ENCODE measurements at regions not wholly inside any gene's neighbourhood (a gene's known extent, or its start where the extent isn't known, plus 50 kb on each side); places are given as distances from the start of the nearest gene placed in this dataset.
"Not testable (repeated sequence)": the region's sequence is repeated elsewhere in the genome, so short reads cannot be mapped to it uniquely, and the experiment has no call there.

- Histone ChIP-seq H3K4me1 (ENCODE audit: control insufficient read depth, insufficient read depth, low read length, unreplicated experiment) (no peaks in the 10 kb centered on the region), H3K79me2 (ENCODE audit: control insufficient read depth, insufficient read depth, low read length, unreplicated experiment) (no peaks in the 10 kb centered on the region), H3K27me3 (ENCODE audit: insufficient read depth, low read length) (peaks cover 4% of the 10 kb centered on the region), H3K27ac (ENCODE audit: low read depth, low read length) (no peak overlapping the region), H3K36me3 (ENCODE audit: insufficient read depth, low read length) (no peaks in the 10 kb centered on the region), H2AFZ (ENCODE audit: low read length, unreplicated experiment) (no peak overlapping the region), H3K4me3 (ENCODE audit: low read depth, low read length) (no peak overlapping the region)
These were observed 276.0 kb upstream of the IRX4 start for GRCh38 chr5:2158767-2159166.

GRCh38 chr5:2158109-2158508, 275.4 kb upstream of the IRX4 start:
- no peak overlapping the region for H3K4me3 ChIP-seq (ENCODE audit: low read depth, low read length)
- H2AFZ ChIP-seq (ENCODE audit: low read length, unreplicated experiment) = no peak overlapping the region
- H3K27me3 ChIP-seq (ENCODE audit: insufficient read depth, low read length) = peaks cover 4% of the 10 kb centered on the region
- H3K79me2 ChIP-seq (ENCODE audit: control insufficient read depth, insufficient read depth, low read length, unreplicated experiment) = no peaks in the 10 kb centered on the region
- no peaks in the 10 kb centered on the region for H3K36me3 ChIP-seq (ENCODE audit: insufficient read depth, low read length)
- no peak overlapping the region for H3K27ac ChIP-seq (ENCODE audit: low read depth, low read length)
- H3K4me1 ChIP-seq (ENCODE audit: control insufficient read depth, insufficient read depth, low read length, unreplicated experiment) = no peaks in the 10 kb centered on the region

GRCh38 chr5:2157372-2157771, 274.6 kb upstream of the IRX4 start:
- H3K27me3 ChIP-seq (ENCODE audit: insufficient read depth, low read length) = peaks cover 4% of the 10 kb centered on the region
- H3K4me1 ChIP-seq (ENCODE audit: control insufficient read depth, insufficient read depth, low read length, unreplicated experiment) = no peaks in the 10 kb centered on the region
- H3K27ac ChIP-seq (ENCODE audit: low read depth, low read length) = no peak overlapping the region
- no peak overlapping the region for H2AFZ ChIP-seq (ENCODE audit: low read length, unreplicated experiment)
- H3K79me2 ChIP-seq (ENCODE audit: control insufficient read depth, insufficient read depth, low read length, unreplicated experiment) = no peaks in the 10 kb centered on the region
- no peak overlapping the region for H3K4me3 ChIP-seq (ENCODE audit: low read depth, low read length)
- no peaks in the 10 kb centered on the region for H3K36me3 ChIP-seq (ENCODE audit: insufficient read depth, low read length)

- Histone ChIP-seq H3K79me2 (ENCODE audit: control insufficient read depth, insufficient read depth, low read length, unreplicated experiment) (no peaks in the 10 kb centered on the region), H3K27ac (ENCODE audit: low read depth, low read length) (no peak overlapping the region), H3K4me1 (ENCODE audit: control insufficient read depth, insufficient read depth, low read length, unreplicated experiment) (no peaks in the 10 kb centered on the region), H2AFZ (ENCODE audit: low read length, unreplicated experiment) (no peak overlapping the region), H3K4me3 (ENCODE audit: low read depth, low read length) (no peak overlapping the region), H3K27me3 (ENCODE audit: insufficient read depth, low read length) (peaks cover 4% of the 10 kb centered on the region; the same call in 1 of the 2 replicates), H3K36me3 (ENCODE audit: insufficient read depth, low read length) (no peaks in the 10 kb centered on the region)
These were observed 273.8 kb upstream of the IRX4 start for GRCh38 chr5:2156358-2157059.

GRCh38 chr5:2155556-2155955, 272.8 kb upstream of the IRX4 start:
- no peaks in the 10 kb centered on the region for H3K36me3 ChIP-seq (ENCODE audit: insufficient read depth, low read length)
- H3K4me1 ChIP-seq (ENCODE audit: control insufficient read depth, insufficient read depth, low read length, unreplicated experiment) = no peaks in the 10 kb centered on the region
- H3K27ac ChIP-seq (ENCODE audit: low read depth, low read length) = no peak overlapping the region
- no peak overlapping the region for H2AFZ ChIP-seq (ENCODE audit: low read length, unreplicated experiment)
- H3K79me2 ChIP-seq (ENCODE audit: control insufficient read depth, insufficient read depth, low read length, unreplicated experiment) = no peaks in the 10 kb centered on the region
- H3K4me3 ChIP-seq (ENCODE audit: low read depth, low read length) = no peak overlapping the region
- peaks cover 4% of the 10 kb centered on the region; the same call in 1 of the 2 replicates for H3K27me3 ChIP-seq (ENCODE audit: insufficient read depth, low read length)

GRCh38 chr5:2153802-2154201, 271.1 kb upstream of the IRX4 start:
- H3K79me2 ChIP-seq (ENCODE audit: control insufficient read depth, insufficient read depth, low read length, unreplicated experiment) = no peaks in the 10 kb centered on the region
- H3K27me3 ChIP-seq (ENCODE audit: insufficient read depth, low read length) = no peaks in the 10 kb centered on the region; the same call in 1 of the 2 replicates
- peaks cover 13% of the 10 kb centered on the region for H3K4me1 ChIP-seq (ENCODE audit: control insufficient read depth, insufficient read depth, low read length, unreplicated experiment)
- no peak overlapping the region for H3K4me3 ChIP-seq (ENCODE audit: low read depth, low read length)
- no peak overlapping the region for H3K27ac ChIP-seq (ENCODE audit: low read depth, low read length)
- no peaks in the 10 kb centered on the region for H3K36me3 ChIP-seq (ENCODE audit: insufficient read depth, low read length)
- H2AFZ ChIP-seq (ENCODE audit: low read length, unreplicated experiment) = no peak overlapping the region

GRCh38 chr5:2153350-2153749, 270.6 kb upstream of the IRX4 start:
- H3K27me3 ChIP-seq (ENCODE audit: insufficient read depth, low read length) = no peaks in the 10 kb centered on the region
- peaks cover 17% of the 10 kb centered on the region for H3K4me1 ChIP-seq (ENCODE audit: control insufficient read depth, insufficient read depth, low read length, unreplicated experiment)
- H2AFZ ChIP-seq (ENCODE audit: low read length, unreplicated experiment) = no peak overlapping the region
- no peaks in the 10 kb centered on the region for H3K36me3 ChIP-seq (ENCODE audit: insufficient read depth, low read length)
- no peak overlapping the region for H3K27ac ChIP-seq (ENCODE audit: low read depth, low read length)
- H3K79me2 ChIP-seq (ENCODE audit: control insufficient read depth, insufficient read depth, low read length, unreplicated experiment) = no peaks in the 10 kb centered on the region
- H3K4me3 ChIP-seq (ENCODE audit: low read depth, low read length) = no peak overlapping the region

- not testable (repeated sequence) for H3K36me3 ChIP-seq (ENCODE audit: insufficient read depth, low read length); H3K27ac ChIP-seq (ENCODE audit: low read depth, low read length); H3K79me2 ChIP-seq (ENCODE audit: control insufficient read depth, insufficient read depth, low read length, unreplicated experiment); H3K27me3 ChIP-seq (ENCODE audit: insufficient read depth, low read length); H3K4me3 ChIP-seq (ENCODE audit: low read depth, low read length); H2AFZ ChIP-seq (ENCODE audit: low read length, unreplicated experiment)
- peaks cover 17% of the 10 kb centered on the region for H3K4me1 ChIP-seq (ENCODE audit: control insufficient read depth, insufficient read depth, low read length, unreplicated experiment)
These were observed 268.7 kb upstream of the IRX4 start for GRCh38 chr5:2151301-2151888.

GRCh38 chr5:2149195-2149539, 266.4 kb upstream of the IRX4 start:
- Histone ChIP-seq H2AFZ (ENCODE audit: low read length, unreplicated experiment) (peak overlapping the region; percentile 11), H3K79me2 (ENCODE audit: control insufficient read depth, insufficient read depth, low read length, unreplicated experiment) (no peaks in the 10 kb centered on the region), H3K27ac (ENCODE audit: low read depth, low read length) (peak overlapping the region; percentile 52), H3K36me3 (ENCODE audit: insufficient read depth, low read length) (no peaks in the 10 kb centered on the region), H3K4me3 (ENCODE audit: low read depth, low read length) (0 out of 2 replicates have a peak overlapping the region, but pooled peaks have one; percentile 28), H3K4me1 (ENCODE audit: control insufficient read depth, insufficient read depth, low read length, unreplicated experiment) (peaks cover 17% of the 10 kb centered on the region), H3K27me3 (ENCODE audit: insufficient read depth, low read length) (no peaks in the 10 kb centered on the region)

GRCh38 chr5:2148312-2149194, 265.8 kb upstream of the IRX4 start:
- Histone ChIP-seq H3K4me1 (ENCODE audit: control insufficient read depth, insufficient read depth, low read length, unreplicated experiment) (peaks cover 17% of the 10 kb centered on the region), H3K4me3 (ENCODE audit: low read depth, low read length) (0 out of 2 replicates have a peak overlapping the region, but pooled peaks have one; percentile 28), H3K79me2 (ENCODE audit: control insufficient read depth, insufficient read depth, low read length, unreplicated experiment) (no peaks in the 10 kb centered on the region), H3K27ac (ENCODE audit: low read depth, low read length) (peak overlapping the region; percentile 52), H2AFZ (ENCODE audit: low read length, unreplicated experiment) (peak overlapping the region; percentile 11), H3K27me3 (ENCODE audit: insufficient read depth, low read length) (no peaks in the 10 kb centered on the region), H3K36me3 (ENCODE audit: insufficient read depth, low read length) (no peaks in the 10 kb centered on the region)
